ENCODE measurements at regions not wholly inside any gene's neighbourhood (a gene's known extent, or its start where the extent isn't known, plus 50 kb on each side); places are given as distances from the start of the nearest gene placed in this dataset.

- BruUV-seq (replicated peaks): no TSS peak
- POLR2A ChIA-PET: interaction anchor here (0.6 to 1.0 kb wide), 2 partner anchors 31 to 160 kb away, joined by 3 read pairs; no protein-coding TSS in a partner anchor
- H2AFZ ChIP-seq (ENCODE audit: low read length): no peak overlapping the region
These were observed 92.3 kb upstream of the NFIA start for GRCh38 chr1:60989749-60990713.

GRCh38 chr1:60988891-60989290 is 93.5 kb upstream of the NFIA start:
- no peaks in the 10 kb centered on the region for H4K20me1 ChIP-seq (ENCODE audit: insufficient read depth, low read length)
- no peaks in the 10 kb centered on the region for H3K4me1 ChIP-seq (ENCODE audit: insufficient read depth, low read length, poor library complexity, severe bottlenecking)
- no peak overlapping the region for H2AFZ ChIP-seq (ENCODE audit: low read length)
- no peaks in the 10 kb centered on the region for H3K36me3 ChIP-seq (ENCODE audit: insufficient read depth, low read length)
- H3K79me2 ChIP-seq (ENCODE audit: insufficient read depth, low read depth, low read length): no peaks in the 10 kb centered on the region
- H3K9me2 ChIP-seq (ENCODE audit: insufficient read depth, low read length): no peaks in the 10 kb centered on the region
- POLR2A ChIA-PET: interaction anchor here (0.7 to 1.1 kb wide), 2 partner anchors 10 to 271 kb away, joined by 4 read pairs; no protein-coding TSS in a partner anchor
- DNase-seq (ENCODE audit: low spot score): no peak
- intact Hi-C loops (cut with micrococcal nuclease; ENCODE audit: unreplicated experiment): no loop called here
- H3K4me3 ChIP-seq (ENCODE audit: low read depth, low read length, poor library complexity, severe bottlenecking): no peak overlapping the region
- CTCF ChIA-PET (ENCODE audit: unreplicated experiment): no interaction called here
- H3K9me3 ChIP-seq (ENCODE audit: low read length): no peaks in the 10 kb centered on the region
- BruUV-seq (replicated peaks): no TSS peak
- H3K27ac ChIP-seq (ENCODE audit: low read depth, low read length, poor library complexity, severe bottlenecking): no peak overlapping the region
- no peak overlapping the region for H3K4me2 ChIP-seq (ENCODE audit: low read length)
- TF ChIP-seq EZH2phosphoT487 (IDR thresholded peaks at IDR 0.05; ENCODE audit: borderline replicate concordance, low read depth, low read length) (no peak), CTCF (conservative IDR thresholded peaks at IDR 0.05; ENCODE audit: low read length) (no peak)

More at GRCh38 chr1:60989749-60990713, 92.3 kb upstream of the NFIA start:
- Histone ChIP-seq H3K4me3 (ENCODE audit: low read depth, low read length, poor library complexity, severe bottlenecking) (no peak overlapping the region), H3K9me3 (ENCODE audit: low read length) (no peaks in the 10 kb centered on the region), H3K36me3 (ENCODE audit: insufficient read depth, low read length) (no peaks in the 10 kb centered on the region), H3K9me2 (ENCODE audit: insufficient read depth, low read length) (no peaks in the 10 kb centered on the region), H3K79me2 (ENCODE audit: insufficient read depth, low read depth, low read length) (no peaks in the 10 kb centered on the region), H3K4me1 (ENCODE audit: insufficient read depth, low read length, poor library complexity, severe bottlenecking) (no peaks in the 10 kb centered on the region), H3K4me2 (ENCODE audit: low read length) (no peak overlapping the region), H3K27ac (ENCODE audit: low read depth, low read length, poor library complexity, severe bottlenecking) (no peak overlapping the region), H4K20me1 (ENCODE audit: insufficient read depth, low read length) (no peaks in the 10 kb centered on the region)
- CTCF ChIA-PET (ENCODE audit: unreplicated experiment): no interaction called here
- TF ChIP-seq CTCF (conservative IDR thresholded peaks at IDR 0.05; ENCODE audit: low read length) (no peak), EZH2phosphoT487 (IDR thresholded peaks at IDR 0.05; ENCODE audit: borderline replicate concordance, low read depth, low read length) (no peak)
- no peak for DNase-seq (ENCODE audit: low spot score)
- intact Hi-C loops (cut with micrococcal nuclease; ENCODE audit: unreplicated experiment): no loop called here

GRCh38 chr1:60987904-60988303 is 94.5 kb upstream of the NFIA start:
- Histone ChIP-seq H3K4me2 (ENCODE audit: low read length) (no peak overlapping the region), H3K27ac (ENCODE audit: low read depth, low read length, poor library complexity, severe bottlenecking) (no peak overlapping the region), H3K4me1 (ENCODE audit: insufficient read depth, low read length, poor library complexity, severe bottlenecking) (no peaks in the 10 kb centered on the region), H3K4me3 (ENCODE audit: low read depth, low read length, poor library complexity, severe bottlenecking) (no peak overlapping the region), H2AFZ (ENCODE audit: low read length) (no peak overlapping the region), H3K36me3 (ENCODE audit: insufficient read depth, low read length) (no peaks in the 10 kb centered on the region), H4K20me1 (ENCODE audit: insufficient read depth, low read length) (no peaks in the 10 kb centered on the region), H3K79me2 (ENCODE audit: insufficient read depth, low read depth, low read length) (no peaks in the 10 kb centered on the region), H3K9me3 (ENCODE audit: low read length) (no peaks in the 10 kb centered on the region), H3K9me2 (ENCODE audit: insufficient read depth, low read length) (no peaks in the 10 kb centered on the region)
- no TSS peak for BruUV-seq (replicated peaks)
- ChIA-PET CTCF (ENCODE audit: unreplicated experiment) (no interaction called here), POLR2A (interaction anchor here (0.5 kb wide), 1 partner anchor 153 kb away, joined by 3 read pairs; no protein-coding TSS in a partner anchor)
- no peak for TF ChIP-seq CTCF (conservative IDR thresholded peaks at IDR 0.05; ENCODE audit: low read length)
- TF ChIP-seq EZH2phosphoT487 (IDR thresholded peaks at IDR 0.05; ENCODE audit: borderline replicate concordance, low read depth, low read length): no peak
- intact Hi-C loops (cut with micrococcal nuclease; ENCODE audit: unreplicated experiment): no loop called here
- no peak for DNase-seq (ENCODE audit: low spot score)

Data from OCI-LY7 (cell line).